Endodermal cell (in vitro differentiated cells): ENCODE measurements at regions not wholly inside any gene's neighbourhood (a gene's known extent, or its start where the extent isn't known, plus 50 kb on each side); places are given as distances from the start of the nearest gene placed in this dataset.

Experiments used
- DNase-seq: peaks from one replicate; pipeline ENCODE4 v3.0.0-alpha.2; 2017
- H3K27ac ChIP-seq: 2 replicates; pipeline ENCODE4 v1.5.1; 2013; ENCODE audit warnings: mild to moderate bottlenecking, low read depth, low read length, moderate library complexity
- H3K27me3 ChIP-seq: 2 replicates; pipeline ENCODE4 v1.6.1; 2013; ENCODE audit warnings: mild to moderate bottlenecking, low read length, moderate library complexity; ENCODE audit not compliant: insufficient read depth, control insufficient read depth, poor library complexity, severe bottlenecking
- H3K36me3 ChIP-seq: 2 replicates; pipeline ENCODE4 v1.7.0; 2013; ENCODE audit warnings: mild to moderate bottlenecking, low read length, moderate library complexity; ENCODE audit not compliant: control insufficient read depth, insufficient read depth
- H3K4me1 ChIP-seq: one replicate; pipeline ENCODE4 v1.7.0; 2013; ENCODE audit warnings: low read length; ENCODE audit not compliant: control insufficient read depth, insufficient read depth
- H3K4me3 ChIP-seq: 2 replicates; pipeline ENCODE4 v1.5.1; 2013; ENCODE audit warnings: mild to moderate bottlenecking, low read length, moderate library complexity
- H3K9ac ChIP-seq: 2 replicates; pipeline ENCODE4 v1.6.1; 2013; ENCODE audit warnings: mild to moderate bottlenecking, low read length, moderate library complexity; ENCODE audit not compliant: poor library complexity, severe bottlenecking; ENCODE audit errors: extremely low read depth
- H3K9me3 ChIP-seq: 2 replicates; pipeline ENCODE4 v1.6.1; 2013; ENCODE audit warnings: mild to moderate bottlenecking, low read length, moderate library complexity; ENCODE audit not compliant: control insufficient read depth
- H3K27ac Mint-ChIP-seq: 2 replicates; pipeline ENCODE4 v1.8.0; 2020; ENCODE audit warnings: mixed read lengths
- H3K27me3 Mint-ChIP-seq: 2 replicates; pipeline ENCODE4 v1.8.0; 2021; ENCODE audit warnings: mild to moderate bottlenecking, mixed read lengths; ENCODE audit not compliant: insufficient read depth
- H3K36me3 Mint-ChIP-seq: 2 replicates; pipeline ENCODE4 v1.8.0; 2020; ENCODE audit warnings: low read depth, mixed read lengths
- H3K4me1 Mint-ChIP-seq: 2 replicates; pipeline ENCODE4 v1.8.0; 2020; ENCODE audit warnings: mixed read lengths
- H3K4me3 Mint-ChIP-seq: 2 replicates; pipeline ENCODE4 v1.8.0; 2020; ENCODE audit warnings: mild to moderate bottlenecking, moderate library complexity, mixed read lengths
- H3K9me3 Mint-ChIP-seq: 2 replicates; pipeline ENCODE4 v1.8.0; 2020; ENCODE audit warnings: mild to moderate bottlenecking, mixed read lengths
- CTCF ChIP-seq: fragments of 200-600 bp; sonication (generic); conservative IDR thresholded peaks from 2 replicates; pipeline ENCODE4 v1.5.0; 2021; ENCODE audit warnings: antibody characterized with exemption, mild to moderate bottlenecking
- WGBS, 2 experiments: methylation state at CpG; one replicate each; pipeline versions ENCODE4 v1.1.5 to v1.1.7; 2013; ENCODE audit warnings: missing lambda C conversion rate in 2 of 2, mixed read lengths in 1 of 2; ENCODE audit not compliant: insufficient coverage in 1 of 2, insufficient read length in 1 of 2; 5-methylcytosine and 5-hydroxymethylcytosine counted together

- DNase-seq: no peak
- Histone ChIP-seq H3K4me3 (no peak overlapping the region), H3K36me3 (no peaks in the 10 kb centered on the region), H3K27ac (no peak overlapping the region), H3K9ac (no peak overlapping the region), H3K9me3 (peaks cover 9% of the 10 kb centered on the region), H3K4me1 (no peaks in the 10 kb centered on the region), H3K27me3 (no peaks in the 10 kb centered on the region)
- H3K27ac Mint-ChIP-seq: no peak overlapping the region
- peaks cover 11% of the 10 kb centered on the region for H3K9me3 Mint-ChIP-seq
- H3K4me3 Mint-ChIP-seq: no peak overlapping the region
- peaks cover 3% of the 10 kb centered on the region for H3K4me1 Mint-ChIP-seq
- peaks cover 4% of the 10 kb centered on the region for H3K36me3 Mint-ChIP-seq
- H3K27me3 Mint-ChIP-seq: no peaks in the 10 kb centered on the region
- TF ChIP-seq CTCF: no peak
Observed at GRCh38 chr12:87142342-87142741, 886.2 kb upstream of the MGAT4C start.

- no peak overlapping the region for H3K9ac ChIP-seq
- H3K36me3 ChIP-seq: no peaks in the 10 kb centered on the region
- Mint-ChIP-seq H3K27ac (no peak overlapping the region), H3K27me3 (no peaks in the 10 kb centered on the region), H3K4me1 (peaks cover 7% of the 10 kb centered on the region), H3K9me3 (peaks cover 9% of the 10 kb centered on the region), H3K4me3 (no peak overlapping the region), H3K36me3 (peaks cover 4% of the 10 kb centered on the region)
- H3K4me1 ChIP-seq: no peaks in the 10 kb centered on the region
- no peak for DNase-seq
- H3K27ac ChIP-seq: no peak overlapping the region
- no peak overlapping the region for H3K4me3 ChIP-seq
- no peaks in the 10 kb centered on the region for H3K27me3 ChIP-seq
- H3K9me3 ChIP-seq: peaks cover 9% of the 10 kb centered on the region
- no peak for TF ChIP-seq CTCF
Observed at GRCh38 chr12:87141091-87141490, 884.9 kb upstream of the MGAT4C start.

- Mint-ChIP-seq H3K4me1 (peaks cover 7% of the 10 kb centered on the region), H3K36me3 (peaks cover 4% of the 10 kb centered on the region), H3K27me3 (no peaks in the 10 kb centered on the region), H3K4me3 (no peak overlapping the region), H3K27ac (no peak overlapping the region), H3K9me3 (peaks cover 9% of the 10 kb centered on the region)
- H3K9me3 ChIP-seq: peaks cover 9% of the 10 kb centered on the region
- DNase-seq: no peak
- no peak overlapping the region for H3K27ac ChIP-seq
- no peak for TF ChIP-seq CTCF
- no peak overlapping the region for H3K4me3 ChIP-seq
- H3K4me1 ChIP-seq: no peaks in the 10 kb centered on the region
- H3K36me3 ChIP-seq: no peaks in the 10 kb centered on the region
- H3K9ac ChIP-seq: no peak overlapping the region
- H3K27me3 ChIP-seq: no peaks in the 10 kb centered on the region
- WGBS, 2 experiments: 81 to 91% methylated on average over 1 of the region's 1 CpG
Observed at GRCh38 chr12:87140262-87140661, 884.1 kb upstream of the MGAT4C start.
